Tibial nerve (tissue), 4 donors: ENCODE measurements at regions not wholly inside any gene's neighbourhood (a gene's known extent, or its start where the extent isn't known, plus 50 kb on each side); places are given as distances from the start of the nearest gene placed in this dataset.

ENCODE experiments used
- EP300 ChIP-seq, 2 donors: sonication (generic); formaldehyde crosslinking; IDR thresholded peaks; one replicate each; pipeline ENCODE4 v1.6.1; 2017; ENCODE audit warnings: antibody characterized with exemption in 2 of 2, mild to moderate bottlenecking in 1 of 2
- POLR2A ChIP-seq, 2 donors: fragments of 450-650 bp; IDR thresholded peaks; one replicate each; pipeline ENCODE4 v1.6.1; 2017; ENCODE audit warnings: antibody characterized with exemption in 2 of 2, mild to moderate bottlenecking in 2 of 2, moderate library complexity in 2 of 2
- TF ChIP-seq, protein P1 (sequence below), 5 experiments: fragments of 200-600 bp in 3 of 5; fragments of 450-650 bp in 2 of 5; sonication (generic) in 3 of 5; IDR thresholded peaks; one replicate each; pipeline ENCODE4 v1.5.1; 2016 to 2019; ENCODE audit warnings: antibody characterized with exemption in 5 of 5, mild to moderate bottlenecking in 3 of 5, moderate library complexity in 2 of 5

DNA sequence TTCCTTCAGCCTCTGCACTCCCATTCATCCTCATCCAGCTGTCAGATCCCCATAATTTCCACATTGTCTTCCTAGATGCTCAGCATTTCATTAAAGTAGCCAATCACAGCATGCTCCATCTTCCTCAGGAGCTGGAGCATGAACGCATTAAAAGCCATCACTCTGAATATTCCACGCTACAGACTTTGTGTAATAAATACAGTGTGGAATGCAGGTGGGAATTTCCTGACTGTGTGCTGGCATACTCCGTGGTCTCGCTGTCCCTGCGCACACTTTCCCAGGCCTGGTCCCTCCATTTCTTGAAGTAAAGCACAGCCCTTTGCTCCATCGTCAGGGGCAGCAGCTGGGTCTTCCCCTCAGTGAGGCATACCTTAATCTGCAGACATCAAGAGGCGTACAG is 123.7 kb upstream of the NCK2 start:
- TF ChIP-seq, protein P1, sequence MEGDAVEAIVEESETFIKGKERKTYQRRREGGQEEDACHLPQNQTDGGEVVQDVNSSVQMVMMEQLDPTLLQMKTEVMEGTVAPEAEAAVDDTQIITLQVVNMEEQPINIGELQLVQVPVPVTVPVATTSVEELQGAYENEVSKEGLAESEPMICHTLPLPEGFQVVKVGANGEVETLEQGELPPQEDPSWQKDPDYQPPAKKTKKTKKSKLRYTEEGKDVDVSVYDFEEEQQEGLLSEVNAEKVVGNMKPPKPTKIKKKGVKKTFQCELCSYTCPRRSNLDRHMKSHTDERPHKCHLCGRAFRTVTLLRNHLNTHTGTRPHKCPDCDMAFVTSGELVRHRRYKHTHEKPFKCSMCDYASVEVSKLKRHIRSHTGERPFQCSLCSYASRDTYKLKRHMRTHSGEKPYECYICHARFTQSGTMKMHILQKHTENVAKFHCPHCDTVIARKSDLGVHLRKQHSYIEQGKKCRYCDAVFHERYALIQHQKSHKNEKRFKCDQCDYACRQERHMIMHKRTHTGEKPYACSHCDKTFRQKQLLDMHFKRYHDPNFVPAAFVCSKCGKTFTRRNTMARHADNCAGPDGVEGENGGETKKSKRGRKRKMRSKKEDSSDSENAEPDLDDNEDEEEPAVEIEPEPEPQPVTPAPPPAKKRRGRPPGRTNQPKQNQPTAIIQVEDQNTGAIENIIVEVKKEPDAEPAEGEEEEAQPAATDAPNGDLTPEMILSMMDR (IDR thresholded peaks at IDR 0.05): no peak
- TF ChIP-seq POLR2A (IDR thresholded peaks at IDR 0.05) (no peak), EP300 (IDR thresholded peaks at IDR 0.05) (no peak)
